HCT116 (cell line): ENCODE measurements at regions not wholly inside any gene's neighbourhood (a gene's known extent, or its start where the extent isn't known, plus 50 kb on each side); places are given as distances from the start of the nearest gene placed in this dataset.

Experiments
- CEBPB ChIP-seq: IDR thresholded peaks from 2 replicates; pipeline ENCODE4 v1.6.1; 2012; ENCODE audit warnings: low read depth
- EZH2 ChIP-seq: fragments of 200-600 bp; sonication (generic); IDR thresholded peaks from 2 replicates; pipeline ENCODE4 v1.6.1; 2017; ENCODE audit warnings: antibody characterized with exemption, mixed run types
- EZH2phosphoT487 ChIP-seq: fragments of 200-600 bp; IDR thresholded peaks from 2 replicates; pipeline ENCODE4 v1.6.1; 2018; ENCODE audit warnings: antibody characterized with exemption, borderline replicate concordance
- MAX ChIP-seq: IDR thresholded peaks from 2 replicates; pipeline ENCODE4 v1.6.1; 2012
- POLR2A ChIP-seq: IDR thresholded peaks from 2 replicates; pipeline ENCODE4 v1.7.0; 2011; ENCODE audit warnings: borderline replicate concordance; ENCODE audit not compliant: insufficient read depth, insufficient read length; ENCODE audit errors: extremely low read depth
- POLR2AphosphoS5 ChIP-seq: IDR thresholded peaks from 2 replicates; pipeline ENCODE4 v1.6.1; 2011; ENCODE audit warnings: mild to moderate bottlenecking, low read depth, low read length, moderate library complexity
- RAD21 ChIP-seq: IDR thresholded peaks from 2 replicates; pipeline ENCODE4 v1.6.1; 2012; ENCODE audit warnings: low read depth, mild to moderate bottlenecking
- SIN3A ChIP-seq: IDR thresholded peaks from 2 replicates; pipeline ENCODE4 v1.6.1; 2012; ENCODE audit warnings: low read depth
- SP1 ChIP-seq: IDR thresholded peaks from 2 replicates; pipeline ENCODE4 v1.6.1; 2012; ENCODE audit warnings: low read depth
- YY1 ChIP-seq: IDR thresholded peaks from 2 replicates; pipeline ENCODE4 v1.6.1; 2011; ENCODE audit warnings: low read length, low read depth, moderate library complexity, mild to moderate bottlenecking; ENCODE audit not compliant: insufficient replicate concordance; ENCODE audit errors: extremely low read depth
- ZNF274 ChIP-seq: fragments of 200-500 bp; sonication (Bioruptor generic); IDR thresholded peaks from 2 replicates; pipeline ENCODE4 v1.6.1; 2014; ENCODE audit warnings: mild to moderate bottlenecking, low read depth, low read length, inconsistent platforms
- TF ChIP-seq, protein P1 (sequence below), 3 experiments: fragments of 200-600 bp in 1 of 3; sonication (generic) in 1 of 3; IDR thresholded peaks in 2 of 3; conservative IDR thresholded peaks in 1 of 3; 2 replicates each; pipeline ENCODE4 v1.5.1; 2012 to 2017; ENCODE audit warnings: low read depth in 2 of 3, low read length in 2 of 3, antibody characterized with exemption in 1 of 3, borderline replicate concordance in 1 of 3, control low read depth in 1 of 3, mild to moderate bottlenecking in 1 of 3, mixed read lengths in 1 of 3, mixed run types in 1 of 3, moderate library complexity in 1 of 3; ENCODE audit not compliant: insufficient read depth in 1 of 3

- TF ChIP-seq MAX (no peak), POLR2AphosphoS5 (no peak), ZNF274 (no peak), EZH2phosphoT487 (no peak), EZH2 (no peak), YY1 (no peak), RAD21 (no peak), POLR2A (no peak), SIN3A (no peak), CEBPB (no peak), SP1 (no peak)
- TF ChIP-seq, protein P1, sequence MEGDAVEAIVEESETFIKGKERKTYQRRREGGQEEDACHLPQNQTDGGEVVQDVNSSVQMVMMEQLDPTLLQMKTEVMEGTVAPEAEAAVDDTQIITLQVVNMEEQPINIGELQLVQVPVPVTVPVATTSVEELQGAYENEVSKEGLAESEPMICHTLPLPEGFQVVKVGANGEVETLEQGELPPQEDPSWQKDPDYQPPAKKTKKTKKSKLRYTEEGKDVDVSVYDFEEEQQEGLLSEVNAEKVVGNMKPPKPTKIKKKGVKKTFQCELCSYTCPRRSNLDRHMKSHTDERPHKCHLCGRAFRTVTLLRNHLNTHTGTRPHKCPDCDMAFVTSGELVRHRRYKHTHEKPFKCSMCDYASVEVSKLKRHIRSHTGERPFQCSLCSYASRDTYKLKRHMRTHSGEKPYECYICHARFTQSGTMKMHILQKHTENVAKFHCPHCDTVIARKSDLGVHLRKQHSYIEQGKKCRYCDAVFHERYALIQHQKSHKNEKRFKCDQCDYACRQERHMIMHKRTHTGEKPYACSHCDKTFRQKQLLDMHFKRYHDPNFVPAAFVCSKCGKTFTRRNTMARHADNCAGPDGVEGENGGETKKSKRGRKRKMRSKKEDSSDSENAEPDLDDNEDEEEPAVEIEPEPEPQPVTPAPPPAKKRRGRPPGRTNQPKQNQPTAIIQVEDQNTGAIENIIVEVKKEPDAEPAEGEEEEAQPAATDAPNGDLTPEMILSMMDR (IDR thresholded peaks at IDR 0.05 in 2 of 3, conservative IDR thresholded peaks at IDR 0.05 in 1 of 3; ENCODE audit: borderline replicate concordance in 1 of 3, insufficient read depth in 1 of 3, low read depth in 2 of 3, low read length in 2 of 3), result no peak
These were observed 466.4 kb downstream of the STIM2 start for GRCh38 chr4:27326991-27327390.
